Activated naive CD4-positive, alpha-beta T cell treated with anti-CD3 and anti-CD28 coated beads, Interleukin-2, amount 50 U/mL, for 24 hours (primary cell): ENCODE measurements at regions not wholly inside any gene's neighbourhood (a gene's known extent, or its start where the extent isn't known, plus 50 kb on each side); places are given as distances from the start of the nearest gene placed in this dataset.

Experiments
- H3K27ac Mint-ChIP-seq: one replicate; pipeline ENCODE4 v1.8.0; 2021; ENCODE audit warnings: mild to moderate bottlenecking, mixed read lengths
- H3K27me3 Mint-ChIP-seq: one replicate; pipeline ENCODE4 v1.8.0; 2021; ENCODE audit warnings: mixed read lengths
- H3K36me3 Mint-ChIP-seq: one replicate; pipeline ENCODE4 v1.8.0; 2021; ENCODE audit warnings: mixed read lengths
- H3K4me1 Mint-ChIP-seq: one replicate; pipeline ENCODE4 v1.8.0; 2021; ENCODE audit warnings: mixed read lengths
- H3K4me3 Mint-ChIP-seq: one replicate; pipeline ENCODE4 v1.8.0; 2021; ENCODE audit warnings: mild to moderate bottlenecking, mixed read lengths
- H3K9me3 Mint-ChIP-seq: one replicate; pipeline ENCODE4 v1.8.0; 2021; ENCODE audit warnings: mixed read lengths

GRCh38 chr4:23741681-23742191, 148.1 kb downstream of the PPARGC1A start:
- no peaks in the 10 kb centered on the region for H3K27me3 Mint-ChIP-seq
- no peaks in the 10 kb centered on the region for H3K9me3 Mint-ChIP-seq
- no peak overlapping the region for H3K4me3 Mint-ChIP-seq
- H3K27ac Mint-ChIP-seq = no peak overlapping the region
- H3K4me1 Mint-ChIP-seq = no peaks in the 10 kb centered on the region
- H3K36me3 Mint-ChIP-seq = no peaks in the 10 kb centered on the region

GRCh38 chr4:23737571-23737970, 152.3 kb downstream of the PPARGC1A start:
- H3K4me1 Mint-ChIP-seq = no peaks in the 10 kb centered on the region
- no peaks in the 10 kb centered on the region for H3K27me3 Mint-ChIP-seq
- no peaks in the 10 kb centered on the region for H3K9me3 Mint-ChIP-seq
- H3K4me3 Mint-ChIP-seq = no peak overlapping the region
- no peaks in the 10 kb centered on the region for H3K36me3 Mint-ChIP-seq
- H3K27ac Mint-ChIP-seq = no peak overlapping the region

GRCh38 chr4:23736466-23736865, 153.4 kb downstream of the PPARGC1A start:
- no peaks in the 10 kb centered on the region for H3K36me3 Mint-ChIP-seq
- H3K27me3 Mint-ChIP-seq = no peaks in the 10 kb centered on the region
- H3K4me1 Mint-ChIP-seq = no peaks in the 10 kb centered on the region
- no peaks in the 10 kb centered on the region for H3K9me3 Mint-ChIP-seq
- no peak overlapping the region for H3K27ac Mint-ChIP-seq
- no peak overlapping the region for H3K4me3 Mint-ChIP-seq

GRCh38 chr4:23734000-23734399, 155.8 kb downstream of the PPARGC1A start:
- Mint-ChIP-seq H3K27ac (no peak overlapping the region), H3K27me3 (no peaks in the 10 kb centered on the region), H3K4me3 (no peak overlapping the region), H3K9me3 (no peaks in the 10 kb centered on the region), H3K36me3 (no peaks in the 10 kb centered on the region), H3K4me1 (no peaks in the 10 kb centered on the region)

GRCh38 chr4:23733476-23733875, 156.4 kb downstream of the PPARGC1A start:
- H3K9me3 Mint-ChIP-seq = no peaks in the 10 kb centered on the region
- no peak overlapping the region for H3K4me3 Mint-ChIP-seq
- H3K36me3 Mint-ChIP-seq = no peaks in the 10 kb centered on the region
- no peaks in the 10 kb centered on the region for H3K27me3 Mint-ChIP-seq
- no peaks in the 10 kb centered on the region for H3K4me1 Mint-ChIP-seq
- no peak overlapping the region for H3K27ac Mint-ChIP-seq

- no peak overlapping the region for H3K4me3 Mint-ChIP-seq
- H3K27ac Mint-ChIP-seq = no peak overlapping the region
- H3K9me3 Mint-ChIP-seq = no peaks in the 10 kb centered on the region
- H3K27me3 Mint-ChIP-seq = no peaks in the 10 kb centered on the region
- H3K4me1 Mint-ChIP-seq = no peaks in the 10 kb centered on the region
- H3K36me3 Mint-ChIP-seq = no peaks in the 10 kb centered on the region
Measured at GRCh38 chr4:23730998-23731397, 158.8 kb downstream of the PPARGC1A start.

- Mint-ChIP-seq H3K9me3 (no peaks in the 10 kb centered on the region), H3K36me3 (no peaks in the 10 kb centered on the region), H3K27ac (no peak overlapping the region), H3K4me3 (no peak overlapping the region), H3K27me3 (no peaks in the 10 kb centered on the region), H3K4me1 (no peaks in the 10 kb centered on the region)
Measured at GRCh38 chr4:23728971-23729370, 160.9 kb downstream of the PPARGC1A start.

GRCh38 chr4:23728393-23728792, 161.5 kb downstream of the PPARGC1A start:
- Mint-ChIP-seq H3K9me3 (no peaks in the 10 kb centered on the region), H3K36me3 (no peaks in the 10 kb centered on the region), H3K4me1 (no peaks in the 10 kb centered on the region), H3K4me3 (no peak overlapping the region), H3K27ac (no peak overlapping the region), H3K27me3 (no peaks in the 10 kb centered on the region)

- no peaks in the 10 kb centered on the region for H3K9me3 Mint-ChIP-seq
- no peak overlapping the region for H3K4me3 Mint-ChIP-seq
- no peaks in the 10 kb centered on the region for H3K36me3 Mint-ChIP-seq
- no peaks in the 10 kb centered on the region for H3K27me3 Mint-ChIP-seq
- no peaks in the 10 kb centered on the region for H3K4me1 Mint-ChIP-seq
- H3K27ac Mint-ChIP-seq = no peak overlapping the region
Measured at GRCh38 chr4:23720556-23720955, 169.3 kb downstream of the PPARGC1A start.

GRCh38 chr4:23718435-23718834, 171.4 kb downstream of the PPARGC1A start:
- no peak overlapping the region for H3K4me3 Mint-ChIP-seq
- no peaks in the 10 kb centered on the region for H3K27me3 Mint-ChIP-seq
- H3K27ac Mint-ChIP-seq = no peak overlapping the region
- no peaks in the 10 kb centered on the region for H3K9me3 Mint-ChIP-seq
- H3K4me1 Mint-ChIP-seq = no peaks in the 10 kb centered on the region
- no peaks in the 10 kb centered on the region for H3K36me3 Mint-ChIP-seq

GRCh38 chr4:23717528-23718248, 172.2 kb downstream of the PPARGC1A start:
- Mint-ChIP-seq H3K4me3 (no peak overlapping the region), H3K27me3 (no peaks in the 10 kb centered on the region), H3K27ac (no peak overlapping the region), H3K4me1 (no peaks in the 10 kb centered on the region), H3K9me3 (no peaks in the 10 kb centered on the region), H3K36me3 (no peaks in the 10 kb centered on the region)

GRCh38 chr4:23710298-23710697, 179.5 kb downstream of the PPARGC1A start:
- H3K27me3 Mint-ChIP-seq = no peaks in the 10 kb centered on the region
- no peaks in the 10 kb centered on the region for H3K9me3 Mint-ChIP-seq
- H3K4me3 Mint-ChIP-seq = no peak overlapping the region
- H3K27ac Mint-ChIP-seq = no peak overlapping the region
- H3K36me3 Mint-ChIP-seq = no peaks in the 10 kb centered on the region
- no peaks in the 10 kb centered on the region for H3K4me1 Mint-ChIP-seq

- Mint-ChIP-seq H3K27ac (no peak overlapping the region), H3K4me3 (no peak overlapping the region), H3K9me3 (no peaks in the 10 kb centered on the region), H3K27me3 (no peaks in the 10 kb centered on the region), H3K36me3 (no peaks in the 10 kb centered on the region), H3K4me1 (no peaks in the 10 kb centered on the region)
Measured at GRCh38 chr4:23707652-23708026, 182.2 kb downstream of the PPARGC1A start.

GRCh38 chr4:23706972-23707651, 182.7 kb downstream of the PPARGC1A start:
- Mint-ChIP-seq H3K36me3 (no peaks in the 10 kb centered on the region), H3K27me3 (no peaks in the 10 kb centered on the region), H3K9me3 (no peaks in the 10 kb centered on the region), H3K4me3 (no peak overlapping the region), H3K27ac (no peak overlapping the region), H3K4me1 (no peaks in the 10 kb centered on the region)

- Mint-ChIP-seq H3K9me3 (peaks cover 9% of the 10 kb centered on the region), H3K36me3 (no peaks in the 10 kb centered on the region), H3K4me1 (no peaks in the 10 kb centered on the region), H3K27ac (no peak overlapping the region), H3K27me3 (peaks cover 2% of the 10 kb centered on the region), H3K4me3 (no peak overlapping the region)
Measured at GRCh38 chr4:23700197-23700596, 189.7 kb downstream of the PPARGC1A start.

- H3K4me3 Mint-ChIP-seq = no peak overlapping the region
- H3K9me3 Mint-ChIP-seq = peaks cover 9% of the 10 kb centered on the region
- no peak overlapping the region for H3K27ac Mint-ChIP-seq
- no peaks in the 10 kb centered on the region for H3K36me3 Mint-ChIP-seq
- H3K4me1 Mint-ChIP-seq = no peaks in the 10 kb centered on the region
- H3K27me3 Mint-ChIP-seq = peaks cover 2% of the 10 kb centered on the region
Measured at GRCh38 chr4:23697722-23698121, 192.1 kb downstream of the PPARGC1A start.
